Neural progenitor cell (in vitro differentiated cells): ENCODE measurements at regions not wholly inside any gene's neighbourhood (a gene's known extent, or its start where the extent isn't known, plus 50 kb on each side); places are given as distances from the start of the nearest gene placed in this dataset.

Experiments used
- DNase-seq: peaks from one replicate; pipeline ENCODE4 v3.0.0-alpha.2; 2016; ENCODE audit warnings: low spot score
- H2AFZ ChIP-seq: fragments of 200-600 bp; sonication (generic); replicated peaks from 2 replicates; pipeline ENCODE4 v1.6.1; 2016; ENCODE audit warnings: antibody characterized with exemption
- H3F3A ChIP-seq: fragments of 200-600 bp; sonication (generic); 2 replicates; pipeline ENCODE4 v1.6.1; 2016; ENCODE audit warnings: antibody characterized with exemption, low read depth
- H3K27ac ChIP-seq: fragments of 200-600 bp; sonication (generic); 2 replicates; pipeline ENCODE4 v1.5.1; 2016; ENCODE audit warnings: mild to moderate bottlenecking
- H3K27me3 ChIP-seq: fragments of 200-600 bp; sonication (generic); 2 replicates; pipeline ENCODE4 v1.6.1; 2016; ENCODE audit warnings: mild to moderate bottlenecking, moderate library complexity
- H3K36me3 ChIP-seq: fragments of 200-600 bp; sonication (generic); 2 replicates; pipeline ENCODE4 v1.5.1; 2016
- H3K4me1 ChIP-seq: fragments of 200-600 bp; sonication (generic); 2 replicates; pipeline ENCODE4 v1.6.1; 2016; ENCODE audit warnings: mixed run types
- H3K4me2 ChIP-seq: fragments of 200-600 bp; sonication (generic); 2 replicates; pipeline ENCODE4 v1.6.1; 2016
- H3K4me3 ChIP-seq: fragments of 200-600 bp; sonication (generic); 2 replicates; pipeline ENCODE4 v1.5.1; 2016
- H3K79me2 ChIP-seq: fragments of 200-600 bp; sonication (generic); 2 replicates; pipeline ENCODE4 v1.6.1; 2016; ENCODE audit warnings: low read depth
- H3K9ac ChIP-seq: fragments of 200-600 bp; sonication (generic); 2 replicates; pipeline ENCODE4 v1.6.1; 2016
- H3K9me3 ChIP-seq: fragments of 200-600 bp; sonication (generic); 2 replicates; pipeline ENCODE4 v1.5.1; 2016; ENCODE audit warnings: low read depth
- H4K20me1 ChIP-seq: fragments of 200-600 bp; sonication (generic); 2 replicates; pipeline ENCODE4 v1.6.1; 2016; ENCODE audit warnings: low read depth
- H3K27ac Mint-ChIP-seq: 3 replicates; pipeline ENCODE4 v1.8.0; 2021; ENCODE audit warnings: mixed read lengths
- H3K27me3 Mint-ChIP-seq: 2 replicates; pipeline ENCODE4 v1.8.0; 2022; ENCODE audit warnings: low read depth, mild to moderate bottlenecking, inconsistent platforms, moderate library complexity, mixed read lengths; ENCODE audit not compliant: insufficient read depth
- H3K36me3 Mint-ChIP-seq: 3 replicates; pipeline ENCODE4 v1.8.0; 2021; ENCODE audit warnings: mixed read lengths
- H3K4me1 Mint-ChIP-seq: 3 replicates; pipeline ENCODE4 v1.8.0; 2021; ENCODE audit warnings: mixed read lengths
- H3K4me3 Mint-ChIP-seq: 3 replicates; pipeline ENCODE4 v1.8.0; 2021; ENCODE audit warnings: mild to moderate bottlenecking, moderate library complexity, mixed read lengths
- H3K9me3 Mint-ChIP-seq: 3 replicates; pipeline ENCODE4 v1.8.0; 2020; ENCODE audit warnings: mixed read lengths
- EZH2 ChIP-seq: fragments of 200-600 bp; sonication (generic); IDR thresholded peaks from 2 replicates; pipeline ENCODE4 v1.6.1; 2017; ENCODE audit warnings: antibody characterized with exemption, mild to moderate bottlenecking, moderate library complexity
- EZH2phosphoT487 ChIP-seq: fragments of 200-600 bp; sonication (generic); IDR thresholded peaks from 2 replicates; pipeline ENCODE4 v1.6.1; 2017; ENCODE audit warnings: antibody characterized with exemption
- TF ChIP-seq, protein P1 (sequence below): fragments of 200-600 bp; sonication (generic); IDR thresholded peaks from 2 replicates; pipeline ENCODE4 v1.5.1; 2017; ENCODE audit warnings: antibody characterized with exemption, mild to moderate bottlenecking

GRCh38 chr4:30632751-30633150 lies 87.4 kb upstream of the PCDH7 start:
- Mint-ChIP-seq H3K4me3 (no peak overlapping the region), H3K36me3 (no peaks in the 10 kb centered on the region), H3K27ac (no peak overlapping the region), H3K27me3 (peaks cover 2% of the 10 kb centered on the region), H3K9me3 (peaks cover 4% of the 10 kb centered on the region), H3K4me1 (no peaks in the 10 kb centered on the region)
- Histone ChIP-seq H3K4me2 (no peak overlapping the region), H4K20me1 (no peaks in the 10 kb centered on the region), H3K79me2 (no peaks in the 10 kb centered on the region), H2AFZ (no peak overlapping the region), H3K27ac (no peak overlapping the region), H3K9ac (no peak overlapping the region), H3K36me3 (no peaks in the 10 kb centered on the region), H3K27me3 (no peaks in the 10 kb centered on the region), H3K4me3 (no peak overlapping the region), H3F3A (no peaks in the 10 kb centered on the region), H3K9me3 (no peaks in the 10 kb centered on the region), H3K4me1 (no peaks in the 10 kb centered on the region)
- TF ChIP-seq EZH2 (no peak), EZH2phosphoT487 (no peak)
- TF ChIP-seq, protein P1, sequence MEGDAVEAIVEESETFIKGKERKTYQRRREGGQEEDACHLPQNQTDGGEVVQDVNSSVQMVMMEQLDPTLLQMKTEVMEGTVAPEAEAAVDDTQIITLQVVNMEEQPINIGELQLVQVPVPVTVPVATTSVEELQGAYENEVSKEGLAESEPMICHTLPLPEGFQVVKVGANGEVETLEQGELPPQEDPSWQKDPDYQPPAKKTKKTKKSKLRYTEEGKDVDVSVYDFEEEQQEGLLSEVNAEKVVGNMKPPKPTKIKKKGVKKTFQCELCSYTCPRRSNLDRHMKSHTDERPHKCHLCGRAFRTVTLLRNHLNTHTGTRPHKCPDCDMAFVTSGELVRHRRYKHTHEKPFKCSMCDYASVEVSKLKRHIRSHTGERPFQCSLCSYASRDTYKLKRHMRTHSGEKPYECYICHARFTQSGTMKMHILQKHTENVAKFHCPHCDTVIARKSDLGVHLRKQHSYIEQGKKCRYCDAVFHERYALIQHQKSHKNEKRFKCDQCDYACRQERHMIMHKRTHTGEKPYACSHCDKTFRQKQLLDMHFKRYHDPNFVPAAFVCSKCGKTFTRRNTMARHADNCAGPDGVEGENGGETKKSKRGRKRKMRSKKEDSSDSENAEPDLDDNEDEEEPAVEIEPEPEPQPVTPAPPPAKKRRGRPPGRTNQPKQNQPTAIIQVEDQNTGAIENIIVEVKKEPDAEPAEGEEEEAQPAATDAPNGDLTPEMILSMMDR, result no peak
- DNase-seq, result no peak

GRCh38 chr4:30641345-30641744 lies 78.8 kb upstream of the PCDH7 start:
- no peak for DNase-seq
- Histone ChIP-seq H3K4me2 (no peak overlapping the region), H3K9me3 (no peaks in the 10 kb centered on the region), H3K79me2 (no peaks in the 10 kb centered on the region), H3K9ac (no peak overlapping the region), H4K20me1 (no peaks in the 10 kb centered on the region), H3K4me3 (no peak overlapping the region), H3K27me3 (no peaks in the 10 kb centered on the region), H2AFZ (no peak overlapping the region), H3F3A (no peaks in the 10 kb centered on the region), H3K4me1 (no peaks in the 10 kb centered on the region), H3K36me3 (no peaks in the 10 kb centered on the region), H3K27ac (no peak overlapping the region)
- Mint-ChIP-seq H3K27me3 (no peaks in the 10 kb centered on the region), H3K4me1 (no peaks in the 10 kb centered on the region), H3K27ac (no peak overlapping the region), H3K9me3 (no peaks in the 10 kb centered on the region), H3K36me3 (no peaks in the 10 kb centered on the region), H3K4me3 (no peak overlapping the region)
- no peak for TF ChIP-seq EZH2
- TF ChIP-seq, protein P1, result no peak
- TF ChIP-seq EZH2phosphoT487, result no peak

DNA sequence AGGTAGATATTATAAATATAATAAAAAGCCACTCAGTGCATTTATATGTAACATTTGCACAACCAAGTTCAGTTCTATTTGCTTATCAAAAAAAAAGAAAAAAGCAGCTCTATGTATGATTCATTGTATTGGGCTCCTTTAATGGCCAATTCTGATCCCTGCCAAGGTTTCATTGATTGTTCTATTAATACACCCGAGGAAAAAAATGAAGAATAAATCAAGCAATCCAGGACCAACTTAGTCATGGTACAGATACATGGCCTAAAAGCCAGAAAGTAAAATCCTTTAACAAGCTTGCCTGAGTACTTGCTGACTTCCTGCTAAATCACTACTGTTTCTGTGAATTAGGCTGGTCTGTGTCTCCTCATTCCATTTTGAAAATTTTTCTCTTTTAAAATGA lies 77.6 kb upstream of the PCDH7 start:
- no peaks in the 10 kb centered on the region for H3K4me1 ChIP-seq
- TF ChIP-seq EZH2phosphoT487 (no peak), EZH2 (no peak)
- TF ChIP-seq, protein P1, result no peak
- no peaks in the 10 kb centered on the region for H3K79me2 ChIP-seq
- H3K27me3 ChIP-seq, result no peaks in the 10 kb centered on the region
- no peaks in the 10 kb centered on the region for H4K20me1 ChIP-seq
- Mint-ChIP-seq H3K27me3 (no peaks in the 10 kb centered on the region), H3K36me3 (no peaks in the 10 kb centered on the region), H3K4me3 (no peak overlapping the region), H3K9me3 (no peaks in the 10 kb centered on the region), H3K4me1 (no peaks in the 10 kb centered on the region), H3K27ac (no peak overlapping the region)
- no peaks in the 10 kb centered on the region for H3K9me3 ChIP-seq
- no peak overlapping the region for H3K4me3 ChIP-seq
- H3K9ac ChIP-seq, result no peak overlapping the region
- no peak overlapping the region for H3K27ac ChIP-seq
- DNase-seq, result no peak
- no peaks in the 10 kb centered on the region for H3F3A ChIP-seq
- H3K36me3 ChIP-seq, result no peaks in the 10 kb centered on the region
- no peak overlapping the region for H3K4me2 ChIP-seq
- no peak overlapping the region for H2AFZ ChIP-seq

DNA sequence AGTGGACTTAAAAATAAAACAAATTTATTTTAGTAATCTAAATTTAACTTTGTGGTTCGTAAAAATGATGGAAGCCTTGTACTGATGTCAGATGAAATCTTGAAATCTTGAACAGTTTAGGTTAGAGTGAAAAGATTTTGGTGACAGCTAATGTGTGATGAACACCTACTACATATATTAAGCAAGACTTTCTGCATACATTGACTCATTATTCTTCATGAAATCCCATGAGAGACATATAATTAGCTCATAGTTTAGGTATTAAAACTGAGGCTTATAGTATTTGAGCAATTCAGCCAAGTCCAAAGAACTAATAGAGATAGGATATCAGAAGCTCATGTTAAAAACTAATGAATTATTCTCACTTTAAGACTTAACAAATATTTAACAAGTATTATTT lies 66.9 kb upstream of the PCDH7 start:
- no peak overlapping the region for H3K4me3 Mint-ChIP-seq
- H3K36me3 ChIP-seq, result no peaks in the 10 kb centered on the region
- no peaks in the 10 kb centered on the region for H4K20me1 ChIP-seq
- H3K27ac ChIP-seq, result no peak overlapping the region
- H3K4me3 ChIP-seq, result no peak overlapping the region
- peaks cover 16% of the 10 kb centered on the region for H3K4me1 ChIP-seq
- DNase-seq, result no peak
- H3K9me3 Mint-ChIP-seq, result no peaks in the 10 kb centered on the region
- no peaks in the 10 kb centered on the region for H3K4me1 Mint-ChIP-seq
- TF ChIP-seq EZH2, result no peak
- TF ChIP-seq, protein P1, result no peak
- no peak for TF ChIP-seq EZH2phosphoT487
- no peaks in the 10 kb centered on the region for H3K79me2 ChIP-seq
- no peaks in the 10 kb centered on the region for H3K36me3 Mint-ChIP-seq
- no peak overlapping the region for H3K9ac ChIP-seq
- H3F3A ChIP-seq, result no peaks in the 10 kb centered on the region
- no peaks in the 10 kb centered on the region for H3K27me3 Mint-ChIP-seq
- no peak overlapping the region for H3K4me2 ChIP-seq
- H3K27me3 ChIP-seq, result no peaks in the 10 kb centered on the region
- H3K27ac Mint-ChIP-seq, result no peak overlapping the region
- no peak overlapping the region for H2AFZ ChIP-seq
- no peaks in the 10 kb centered on the region for H3K9me3 ChIP-seq
